Pulmonary artery endothelial cell (primary cell): ENCODE measurements at regions not wholly inside any gene's neighbourhood (a gene's known extent, or its start where the extent isn't known, plus 50 kb on each side); places are given as distances from the start of the nearest gene placed in this dataset.
"Not testable (repeated sequence)": the region's sequence is repeated elsewhere in the genome, so short reads cannot be mapped to it uniquely, and the experiment has no call there.

Source experiments
- DNase-seq: peaks from one replicate; pipeline ENCODE4 v3.0.0-alpha.2; 2011; ENCODE audit warnings: low read depth, low spot score

DNA sequence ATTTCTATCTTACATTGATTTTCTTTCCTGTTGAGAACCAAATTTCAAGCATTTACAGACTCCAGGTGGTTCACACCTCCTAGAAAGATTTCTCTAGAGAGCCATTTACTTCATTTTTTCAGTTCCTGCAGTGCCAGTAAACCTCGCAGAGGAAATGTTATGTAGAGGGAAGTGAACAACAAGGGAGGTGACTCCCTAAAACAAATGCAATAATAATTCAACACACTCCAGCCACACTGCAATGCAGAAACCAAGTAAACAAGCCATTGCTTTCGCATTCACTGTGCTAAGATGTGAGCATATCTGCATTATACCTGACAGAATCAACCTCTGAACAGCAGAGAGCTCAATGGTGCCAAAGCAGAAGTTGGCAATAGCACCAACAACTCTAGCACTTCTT is 215.1 kb downstream of the RBM26 start:
- no peak for DNase-seq

DNA sequence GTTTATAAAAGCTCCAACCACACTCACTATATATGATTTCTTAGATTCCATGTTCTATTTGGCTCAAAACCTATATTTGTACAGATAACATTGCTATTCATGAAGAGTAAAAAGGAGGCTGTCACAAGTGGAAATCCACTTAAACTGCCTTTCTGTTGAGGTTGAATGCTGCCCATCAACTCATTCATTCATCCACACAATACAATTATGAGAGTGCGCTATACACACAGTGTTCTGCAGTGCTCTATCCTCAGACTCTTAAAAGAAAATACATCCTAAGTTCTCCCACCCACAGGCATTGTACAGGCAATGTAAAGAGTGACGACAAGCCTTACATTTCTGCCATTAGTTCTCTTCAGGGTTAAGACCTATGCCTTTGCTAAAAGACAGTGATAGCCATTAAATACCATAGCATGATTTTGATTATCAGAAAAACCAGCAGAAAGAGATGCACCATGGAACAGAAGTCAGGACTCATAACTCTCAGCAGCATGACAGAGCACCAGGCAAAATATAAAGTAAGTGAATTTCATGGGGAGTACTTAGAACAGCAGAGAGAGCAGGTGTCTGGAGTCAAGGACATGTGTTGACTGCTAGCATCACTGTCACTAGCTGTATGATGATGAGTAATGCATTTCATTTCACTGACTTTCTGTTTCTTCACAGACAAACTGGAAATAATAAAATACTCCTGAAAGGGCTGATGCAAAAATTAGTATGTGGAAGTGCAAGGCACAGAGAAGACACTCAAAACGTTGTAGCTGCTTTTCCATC is 218.0 kb downstream of the RBM26 start:
- DNase-seq, result no peak

DNA sequence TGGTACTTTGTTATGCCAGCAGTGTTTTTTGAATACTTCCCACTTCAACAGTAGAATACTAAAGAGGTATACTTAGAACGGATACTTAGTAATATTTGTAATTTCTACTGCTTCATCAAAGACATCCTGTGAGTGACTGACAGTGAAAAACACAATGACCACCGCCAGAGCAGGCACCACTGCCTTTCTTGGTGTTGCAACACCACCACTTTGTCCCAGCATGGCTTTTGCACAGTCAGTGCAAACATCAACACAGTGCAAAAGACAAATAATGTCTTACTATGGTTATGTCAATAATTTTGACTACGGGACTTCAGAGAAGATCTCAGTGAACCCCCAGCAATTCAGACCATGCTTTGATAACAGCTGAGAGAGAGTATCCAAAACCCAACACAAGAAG is 220.5 kb downstream of the RBM26 start:
- DNase-seq, result no peak

DNA sequence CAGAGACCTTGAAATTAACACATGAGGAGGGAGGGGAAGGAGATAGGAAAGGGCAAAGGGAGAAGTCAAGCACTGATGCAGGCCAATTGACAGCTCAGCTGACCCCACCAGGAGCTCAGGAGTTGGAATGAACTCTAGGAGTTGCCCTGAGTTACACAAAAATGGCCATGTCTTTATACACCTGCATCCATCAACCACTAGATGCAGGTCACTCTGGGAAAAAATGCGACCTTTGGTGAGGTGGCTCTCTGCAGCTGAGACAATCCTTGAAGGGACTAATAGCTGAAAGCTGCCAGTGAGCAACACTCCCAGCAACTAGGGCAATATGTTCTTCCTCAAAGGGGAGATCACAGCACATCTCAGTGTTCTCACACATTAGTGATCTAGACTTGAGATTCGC is 222.8 kb downstream of the RBM26 start:
- DNase-seq, result no peak

DNA sequence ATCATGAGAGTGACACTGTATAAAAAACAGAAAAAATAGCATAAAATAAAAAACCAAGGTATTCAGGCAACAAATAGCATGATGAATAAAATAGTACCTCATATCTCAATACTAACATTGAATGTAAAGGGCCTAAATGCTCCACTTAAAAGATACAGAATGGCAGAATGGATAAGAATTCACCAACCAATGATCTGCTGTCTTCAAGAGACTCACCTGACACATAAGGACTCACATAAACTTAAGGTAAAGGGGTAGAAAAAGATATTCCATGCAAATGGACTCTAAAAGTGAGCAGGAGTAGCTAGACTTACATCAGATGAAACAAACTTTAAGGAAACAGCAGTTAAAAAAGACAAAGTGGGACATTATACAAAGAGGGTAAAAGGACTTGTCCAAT is 232.4 kb downstream of the RBM26 start:
- DNase-seq, result not testable (repeated sequence)

DNA sequence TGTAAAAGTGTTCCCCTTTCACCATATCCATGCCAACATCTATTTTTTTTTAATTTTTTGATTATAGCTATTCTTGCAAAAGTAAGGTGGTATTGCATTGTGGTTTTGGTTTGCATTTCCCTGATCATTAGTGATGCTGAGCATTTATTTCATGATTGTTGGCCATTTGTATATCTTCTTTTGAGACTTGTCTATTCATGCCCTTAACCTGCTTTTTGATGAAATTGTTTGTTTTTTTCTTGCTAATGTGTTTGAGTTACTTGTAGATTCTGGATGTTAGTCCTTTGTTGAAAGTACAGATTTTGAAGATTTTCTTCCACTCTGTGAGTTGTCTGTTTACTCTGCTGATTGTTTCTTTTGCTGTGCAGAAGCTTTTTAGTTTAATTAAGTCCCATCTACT is 233.1 kb downstream of the RBM26 start:
- not testable (repeated sequence) for DNase-seq

DNA sequence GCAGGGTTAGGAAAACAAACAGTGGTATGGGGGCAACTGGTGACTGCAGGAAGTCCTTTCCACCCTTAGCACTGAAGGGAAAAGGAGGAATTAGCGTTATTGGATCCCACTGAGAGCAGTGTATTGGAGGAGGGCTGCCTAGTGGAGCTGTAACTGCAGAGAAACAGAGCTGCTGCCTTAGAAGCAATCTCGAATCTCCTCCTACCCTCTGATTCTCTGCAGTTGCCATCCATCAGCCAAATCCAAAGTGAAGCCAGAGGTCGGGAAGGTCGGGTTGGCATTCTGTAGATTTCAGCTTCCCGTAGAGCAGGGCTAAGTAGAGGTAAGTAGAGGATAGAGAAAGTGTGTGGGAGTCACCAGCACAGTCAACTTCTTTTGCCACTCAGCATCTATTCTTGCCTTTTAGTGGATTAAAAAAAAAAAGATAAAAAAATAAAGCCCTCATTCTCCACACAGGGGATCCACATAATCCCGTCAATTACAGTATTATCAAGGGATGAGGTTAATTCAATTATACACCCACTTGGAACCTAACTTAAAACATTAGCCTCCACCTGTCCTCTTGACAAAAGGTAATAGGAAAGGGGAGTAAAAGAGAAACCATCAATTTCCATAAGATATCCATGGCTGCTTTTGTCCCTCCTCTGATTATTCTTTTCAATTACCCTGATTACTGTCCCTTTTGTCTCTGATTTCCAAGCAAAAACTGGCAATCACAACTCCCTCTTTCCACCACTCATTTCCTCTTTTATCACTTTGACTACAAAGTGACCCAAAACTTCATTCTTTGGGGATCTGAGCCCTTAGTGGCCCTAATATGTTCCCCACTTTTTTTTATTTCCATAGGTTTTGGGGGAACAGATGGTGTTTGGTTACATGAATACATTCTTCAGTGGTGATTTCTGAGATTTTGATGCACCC is 234.7 kb downstream of the RBM26 start:
- DNase-seq, result no peak

DNA sequence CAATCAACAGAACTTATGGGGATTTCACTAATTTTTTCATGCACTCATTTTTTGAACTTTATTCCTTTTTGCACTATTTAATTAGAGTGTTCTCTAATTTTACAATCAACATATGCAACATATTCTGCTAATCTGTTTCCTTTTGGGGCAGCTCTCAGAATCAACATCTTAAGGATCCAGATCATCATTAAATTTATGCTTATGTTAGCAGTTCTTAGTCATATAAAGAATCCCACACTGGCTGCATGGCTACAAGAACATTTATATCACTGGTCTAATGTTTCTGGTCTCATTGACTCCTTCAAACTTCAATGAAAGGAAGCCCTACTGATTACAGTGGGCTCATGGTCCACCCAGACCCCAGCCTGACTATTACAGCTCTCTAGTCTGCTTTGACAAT is 245.2 kb downstream of the RBM26 start:
- DNase-seq, result no peak

DNA sequence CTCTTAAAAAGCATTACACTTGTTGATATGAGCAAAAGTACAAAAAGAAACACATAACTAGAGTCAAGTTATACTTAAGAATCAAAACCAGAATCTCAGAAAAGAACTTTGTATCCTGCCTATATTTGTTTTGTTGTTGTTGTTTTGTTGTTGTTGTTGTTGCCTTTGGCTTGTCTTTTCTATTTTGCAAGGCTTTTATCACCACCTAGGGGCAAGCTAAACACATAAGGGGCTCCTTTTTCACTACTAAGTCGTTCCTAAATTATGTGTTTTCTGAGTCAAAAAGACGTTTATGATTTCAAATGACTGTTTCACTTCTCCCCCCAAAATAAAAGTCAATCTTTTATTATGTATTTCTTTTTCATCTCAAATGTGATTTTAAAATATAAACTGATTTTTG is 250.2 kb downstream of the RBM26 start:
- no peak for DNase-seq

DNA sequence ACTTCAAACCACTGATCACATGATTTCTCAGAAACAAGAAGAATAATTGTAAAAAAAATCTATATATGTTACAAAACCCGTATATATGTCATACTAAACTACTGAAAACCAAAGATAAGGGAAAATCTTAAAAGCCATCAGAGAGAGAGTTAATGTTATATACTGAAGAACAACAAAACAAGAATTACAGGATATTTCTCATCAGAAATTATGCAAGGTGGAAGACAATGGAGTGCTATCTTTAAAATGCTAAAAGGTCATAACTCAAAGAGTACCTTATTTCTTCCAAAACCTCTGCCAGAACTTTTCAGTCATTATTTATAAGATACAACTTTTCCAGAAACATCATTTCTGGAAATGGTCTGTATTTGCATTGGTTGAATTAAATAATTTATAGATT is 256.8 kb downstream of the RBM26 start:
- no peak for DNase-seq

DNA sequence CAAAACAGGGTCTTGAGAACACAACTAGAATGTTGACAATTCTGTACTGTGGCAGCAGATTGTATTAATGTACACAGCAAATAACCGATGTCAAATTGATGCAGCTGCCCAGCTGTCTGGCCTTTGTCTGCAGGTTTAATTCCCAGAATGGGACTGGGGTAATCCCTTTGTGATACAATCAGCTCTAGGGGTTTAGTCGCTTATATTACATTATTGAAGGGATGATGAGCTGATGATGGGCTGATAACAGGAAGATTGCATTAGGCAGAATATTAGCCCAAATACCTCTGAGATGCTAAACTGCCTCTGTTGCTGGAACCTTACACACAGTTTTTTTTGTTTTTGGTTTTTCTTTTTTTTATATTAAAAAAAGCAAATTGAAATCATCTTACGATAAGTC is 265.0 kb downstream of the RBM26 start:
- DNase-seq, result no peak

DNA sequence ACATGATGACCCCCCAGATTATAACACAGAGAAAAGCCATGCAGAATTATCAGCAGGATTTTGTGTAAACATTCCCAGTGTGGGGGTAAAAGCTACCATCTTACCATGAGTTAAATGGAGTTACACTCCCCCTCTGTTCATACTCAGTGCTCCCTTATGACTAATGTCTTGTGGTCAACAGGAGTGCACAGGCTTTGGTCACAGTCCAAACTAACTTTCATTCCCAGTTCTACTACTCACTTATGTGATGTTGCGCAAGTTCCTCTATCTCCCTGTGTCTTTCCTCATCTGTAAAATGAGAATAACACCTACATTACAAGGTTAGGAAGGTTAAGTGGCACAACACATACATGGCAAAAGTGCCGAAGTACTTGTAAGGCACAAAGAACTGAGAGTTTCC is 277.9 kb downstream of the RBM26 start:
- DNase-seq, result no peak

DNA sequence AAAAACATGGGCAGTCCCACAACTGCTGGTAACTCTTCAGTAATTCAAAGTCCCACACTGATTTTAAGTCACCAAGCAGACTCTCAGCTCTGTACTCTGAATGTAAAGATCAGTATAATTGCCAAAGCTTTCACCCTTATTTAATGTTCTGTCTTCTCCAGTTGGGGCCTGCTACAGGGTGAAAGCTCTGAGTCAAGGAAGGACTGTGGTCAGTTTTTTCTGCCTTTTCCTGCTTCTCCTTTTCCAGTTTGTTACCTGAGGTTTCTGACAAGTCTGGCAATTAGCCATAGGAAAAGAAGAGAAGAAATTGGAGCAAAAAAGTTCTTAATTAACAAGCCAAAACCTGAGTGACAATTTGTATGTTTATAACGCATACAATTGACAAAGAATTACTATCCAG is 279.3 kb downstream of the RBM26 start:
- no peak for DNase-seq

DNA sequence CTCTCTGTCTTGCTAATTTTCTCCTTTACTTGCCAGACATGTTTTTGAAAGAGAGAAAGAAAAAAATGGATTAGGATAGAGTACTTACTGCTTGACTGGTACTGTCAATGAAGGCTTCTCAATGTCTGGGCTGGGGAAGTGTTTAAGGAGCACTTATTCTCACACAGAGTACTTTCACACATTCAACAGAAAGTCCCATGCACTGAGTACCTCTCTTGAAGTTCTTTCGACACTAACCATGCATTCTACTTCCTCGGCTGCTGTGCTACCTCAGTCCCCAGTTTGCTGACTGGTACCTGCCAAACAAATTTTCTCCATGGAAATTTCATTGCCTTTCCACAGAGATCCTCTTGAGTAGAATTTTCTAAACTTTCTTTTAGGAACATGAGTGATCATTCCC is 281.9 kb downstream of the RBM26 start:
- DNase-seq, result no peak

DNA sequence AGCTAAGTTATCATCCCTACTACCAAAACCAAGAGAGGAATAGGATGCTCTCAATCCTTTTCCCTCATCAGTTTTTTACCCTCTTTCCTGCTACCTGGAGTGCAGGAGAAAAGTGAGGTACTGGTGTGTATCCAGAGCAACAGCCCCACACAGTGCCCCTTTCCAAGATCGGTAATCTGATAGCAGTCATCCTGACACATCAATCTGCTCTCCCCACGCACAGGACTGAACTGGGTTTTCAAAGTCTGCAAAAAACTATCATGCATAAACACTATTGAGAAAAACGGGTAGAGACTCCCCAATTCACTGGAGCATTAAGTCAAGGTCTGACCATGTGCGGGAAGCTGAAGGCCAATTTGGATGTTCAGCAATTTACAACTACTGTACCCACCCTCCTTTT is 284.8 kb downstream of the RBM26 start:
- DNase-seq, result no peak

DNA sequence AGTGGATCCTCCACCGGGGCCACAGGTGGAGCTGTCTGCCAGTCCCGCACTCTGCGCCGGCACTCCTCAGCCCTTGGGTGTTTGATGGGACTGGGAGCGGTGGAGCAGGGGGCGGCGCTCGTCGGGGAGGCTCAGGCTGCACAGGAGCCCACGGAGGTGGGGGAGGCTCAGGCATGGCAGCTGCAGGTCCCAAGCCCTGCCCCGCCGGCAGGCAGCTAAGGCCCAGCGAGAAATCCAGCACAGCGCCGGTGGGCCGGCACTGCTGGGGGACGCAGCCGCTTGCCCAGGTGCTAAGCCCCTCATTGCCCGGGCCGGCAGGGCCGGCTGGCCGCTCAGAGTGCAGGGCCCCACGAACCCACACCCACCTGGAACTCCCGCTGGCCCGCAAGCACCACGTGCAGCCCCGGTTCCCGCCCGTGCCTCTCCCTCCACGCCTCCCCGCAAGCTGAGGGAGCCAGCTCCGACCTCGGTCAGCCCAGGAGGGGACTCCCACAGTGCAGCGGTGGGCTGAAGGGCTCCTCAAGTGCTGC is 286.4 kb downstream of the RBM26 start:
- no peak for DNase-seq

DNA sequence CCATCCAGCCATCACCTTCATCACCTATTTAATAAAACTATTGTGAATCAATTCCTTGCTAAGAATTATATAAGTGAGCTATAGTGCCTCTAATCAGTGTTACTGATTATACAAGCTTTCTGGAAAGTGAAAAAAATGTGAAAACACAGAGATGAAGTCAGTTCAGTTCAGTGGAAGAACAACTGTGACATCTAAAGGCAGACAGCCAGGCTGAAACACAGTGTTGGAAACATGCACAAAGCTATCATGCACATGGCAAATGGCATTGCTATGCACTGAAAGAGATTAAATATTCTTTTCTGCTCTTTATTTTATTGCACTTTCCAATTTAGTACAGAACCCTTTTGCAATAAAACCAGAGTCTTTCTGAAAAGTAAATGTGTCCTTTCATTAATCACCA is 294.0 kb downstream of the RBM26 start:
- no peak for DNase-seq

DNA sequence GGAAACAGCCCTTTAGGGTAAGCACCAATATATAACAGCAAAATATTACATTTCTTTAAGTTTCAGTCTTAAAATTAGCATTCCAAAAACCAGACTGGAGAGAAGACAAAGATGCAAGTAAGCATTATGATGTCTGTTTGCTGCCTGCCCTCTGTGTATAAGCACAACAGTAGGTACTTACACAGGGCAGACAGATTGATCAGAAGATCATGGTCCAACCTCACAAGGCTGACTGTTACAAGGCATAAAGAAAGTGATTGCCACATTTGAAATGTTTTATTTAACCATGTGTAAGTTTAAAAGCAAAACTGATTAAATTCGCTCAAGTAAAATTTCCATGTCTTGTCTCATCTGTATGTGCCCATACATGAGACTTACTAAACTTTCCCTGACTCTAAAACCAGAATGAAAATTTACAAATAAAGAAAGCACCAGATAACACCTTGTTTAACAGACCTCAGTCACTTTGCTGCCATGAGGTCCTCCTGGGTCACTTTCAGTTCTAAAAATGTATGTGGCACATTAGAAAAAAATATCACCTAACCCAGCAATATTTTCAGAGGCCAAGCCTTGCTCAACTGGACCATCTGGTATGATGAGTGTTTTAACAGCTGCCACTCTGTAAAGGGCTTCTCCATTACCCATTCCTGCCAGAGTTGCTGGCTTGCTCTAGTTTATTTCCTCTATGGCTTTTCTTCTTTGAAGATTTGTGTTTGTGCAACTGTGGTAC is 297.0 kb downstream of the RBM26 start:
- DNase-seq, result no peak

DNA sequence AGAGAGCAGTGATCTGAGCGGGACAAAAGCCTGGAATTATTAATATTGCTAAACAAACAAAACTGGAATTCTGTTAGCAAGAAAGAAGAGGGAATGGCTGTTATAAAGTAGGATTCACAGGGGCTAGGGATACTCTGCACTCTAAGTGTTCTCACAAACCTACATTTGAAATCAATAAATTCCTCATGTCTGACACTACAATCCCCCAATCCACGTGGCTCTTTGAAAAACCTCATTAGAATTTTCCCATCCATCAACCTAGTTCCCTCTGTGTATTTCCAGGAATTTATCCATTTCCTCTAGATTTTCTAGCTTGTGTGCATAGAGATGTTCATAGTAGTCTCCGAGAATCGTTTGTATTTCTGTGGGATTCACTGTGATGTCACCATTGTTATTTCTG is 307.5 kb downstream of the RBM26 start:
- no peak for DNase-seq

DNA sequence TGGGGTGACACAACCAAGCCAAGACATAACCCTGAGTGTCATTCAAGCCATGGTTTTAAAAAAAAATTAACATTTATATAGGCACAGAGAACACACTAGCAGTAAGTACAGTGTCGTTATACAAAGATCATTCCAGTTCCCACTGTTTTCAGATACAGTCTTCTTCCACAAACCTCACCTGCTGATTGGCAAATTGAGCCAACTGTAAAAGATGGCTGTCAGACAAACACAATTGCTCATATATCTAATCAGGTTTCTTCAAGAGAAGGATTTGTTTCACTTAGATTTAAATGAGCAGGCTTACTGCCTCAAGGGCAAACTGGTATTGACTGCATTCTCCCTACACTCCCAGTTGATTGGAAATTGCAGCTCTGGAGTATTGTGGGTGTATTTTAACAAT is 308.9 kb downstream of the RBM26 start:
- no peak for DNase-seq

DNA sequence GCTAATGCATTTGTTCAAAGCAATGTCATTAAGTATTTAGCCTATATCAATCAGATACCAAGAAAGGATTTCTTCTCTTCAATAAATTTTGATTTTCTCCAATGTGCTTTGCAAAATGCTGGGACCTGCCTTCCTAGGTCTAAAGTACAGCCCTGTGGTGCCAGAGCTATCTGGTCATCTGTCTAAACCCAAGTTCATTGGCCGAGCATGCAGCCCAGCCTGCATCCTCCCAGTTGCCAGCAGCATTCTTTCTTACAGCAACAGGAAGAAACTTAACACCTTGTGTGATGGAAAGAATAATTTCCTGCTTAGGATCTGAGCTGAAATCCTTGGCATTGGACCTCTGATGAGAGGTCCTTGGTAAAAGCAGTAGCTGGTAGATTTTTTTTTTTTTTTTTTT is 310.0 kb downstream of the RBM26 start:
- DNase-seq, result no peak

DNA sequence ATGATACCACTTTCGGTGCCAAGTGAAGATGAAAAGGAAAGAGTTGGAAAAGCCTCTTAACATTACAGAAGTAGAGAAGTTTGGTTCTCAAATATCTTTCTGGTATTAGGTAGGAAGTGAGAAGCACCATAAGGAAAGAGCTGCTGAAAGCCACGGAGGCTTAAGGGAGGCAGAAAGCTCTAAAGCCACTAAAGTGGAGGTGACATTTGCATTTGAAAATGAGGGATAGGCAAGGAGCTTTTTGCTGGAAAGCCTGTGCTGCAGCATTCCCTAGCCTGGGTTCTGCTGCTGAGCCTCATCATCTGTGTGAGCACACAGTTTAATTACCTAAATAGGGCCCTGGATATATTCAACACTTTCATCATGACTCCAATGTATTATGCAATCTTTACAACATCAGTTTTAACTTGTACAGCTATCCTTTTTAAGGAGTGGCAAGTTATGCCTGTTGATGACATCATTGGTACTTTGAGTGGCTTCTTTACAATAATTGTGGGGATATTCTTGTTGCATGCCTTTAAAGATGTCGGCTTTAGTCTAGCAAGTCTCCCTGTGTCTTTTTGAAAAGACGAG is 315.4 kb downstream of the RBM26 start:
- DNase-seq, result no peak
